NT2/D1 (cell line): ENCODE measurements at regions not wholly inside any gene's neighbourhood (a gene's known extent, or its start where the extent isn't known, plus 50 kb on each side); places are given as distances from the start of the nearest gene placed in this dataset.

Experiments
- DNase-seq: peaks from one replicate; pipeline ENCODE4 v3.0.0-alpha.2; 2011; ENCODE audit warnings: low read depth, low spot score
- H3K27me3 ChIP-seq: 2 replicates; pipeline ENCODE4 v1.6.0; 2011; ENCODE audit warnings: mild to moderate bottlenecking; ENCODE audit not compliant: insufficient read length, insufficient read depth
- H3K36me3 ChIP-seq: 2 replicates; pipeline ENCODE4 v1.6.1; 2011; ENCODE audit warnings: mild to moderate bottlenecking, low read length, mixed read lengths; ENCODE audit not compliant: insufficient read depth, insufficient read length
- H3K4me1 ChIP-seq: 2 replicates; pipeline ENCODE4 v1.5.1; 2011; ENCODE audit not compliant: insufficient read depth, insufficient read length
- H3K4me3 ChIP-seq: 2 replicates; pipeline ENCODE4 v1.5.1; 2011; ENCODE audit warnings: low read depth; ENCODE audit not compliant: insufficient read length
- H3K9ac ChIP-seq: 2 replicates; pipeline ENCODE4 v1.6.0; 2011; ENCODE audit warnings: low read depth; ENCODE audit not compliant: insufficient read length
- H3K9me3 ChIP-seq: 2 replicates; pipeline ENCODE4 v1.5.1; 2011; ENCODE audit warnings: mild to moderate bottlenecking, low read length; ENCODE audit not compliant: insufficient read depth
- SUZ12 ChIP-seq: IDR thresholded peaks from 2 replicates; pipeline ENCODE4 v1.6.1; 2011; ENCODE audit not compliant: insufficient read length, insufficient read depth; ENCODE audit errors: extremely low read depth
- YY1 ChIP-seq: IDR thresholded peaks from 2 replicates; pipeline ENCODE4 v1.6.1; 2011; ENCODE audit not compliant: insufficient read length, insufficient read depth
- ZNF274 ChIP-seq: IDR thresholded peaks from 2 replicates; pipeline ENCODE4 v1.6.1; 2011; ENCODE audit warnings: mild to moderate bottlenecking, low read depth, low read length

DNA sequence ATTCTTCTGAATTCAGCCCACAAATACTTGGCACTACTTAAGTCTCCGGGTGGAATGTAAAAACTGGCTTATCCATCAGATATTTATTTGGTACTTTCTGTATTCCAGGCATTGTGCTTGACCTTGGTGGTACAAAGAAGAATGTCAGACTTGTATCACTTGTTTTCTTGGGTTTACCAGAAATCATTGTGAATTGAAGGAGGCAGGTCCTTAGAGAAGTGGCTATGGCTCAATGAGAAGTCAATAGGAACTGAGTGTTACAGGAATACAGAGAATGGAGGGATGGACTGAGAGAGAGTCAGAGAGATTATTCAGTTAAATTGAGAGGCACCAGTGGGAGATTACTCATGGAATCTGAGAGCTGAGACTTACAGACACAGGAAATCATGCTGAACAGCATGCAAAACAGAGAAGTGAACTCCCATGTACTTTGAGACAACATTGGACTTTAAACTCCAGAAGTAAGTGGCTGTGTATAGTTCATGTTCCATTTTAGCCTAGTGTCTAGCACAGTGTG, 704.1 kb downstream of the CDH11 start:
- no peaks in the 10 kb centered on the region for H3K36me3 ChIP-seq
- H3K4me3 ChIP-seq, result no peak overlapping the region
- H3K4me1 ChIP-seq, result no peaks in the 10 kb centered on the region
- TF ChIP-seq SUZ12 (no peak), YY1 (no peak), ZNF274 (no peak)
- no peak overlapping the region for H3K9ac ChIP-seq
- H3K27me3 ChIP-seq, result no peaks in the 10 kb centered on the region
- H3K9me3 ChIP-seq, result peaks cover 10% of the 10 kb centered on the region; the same call in 1 of the 2 replicates
- no peak for DNase-seq

DNA sequence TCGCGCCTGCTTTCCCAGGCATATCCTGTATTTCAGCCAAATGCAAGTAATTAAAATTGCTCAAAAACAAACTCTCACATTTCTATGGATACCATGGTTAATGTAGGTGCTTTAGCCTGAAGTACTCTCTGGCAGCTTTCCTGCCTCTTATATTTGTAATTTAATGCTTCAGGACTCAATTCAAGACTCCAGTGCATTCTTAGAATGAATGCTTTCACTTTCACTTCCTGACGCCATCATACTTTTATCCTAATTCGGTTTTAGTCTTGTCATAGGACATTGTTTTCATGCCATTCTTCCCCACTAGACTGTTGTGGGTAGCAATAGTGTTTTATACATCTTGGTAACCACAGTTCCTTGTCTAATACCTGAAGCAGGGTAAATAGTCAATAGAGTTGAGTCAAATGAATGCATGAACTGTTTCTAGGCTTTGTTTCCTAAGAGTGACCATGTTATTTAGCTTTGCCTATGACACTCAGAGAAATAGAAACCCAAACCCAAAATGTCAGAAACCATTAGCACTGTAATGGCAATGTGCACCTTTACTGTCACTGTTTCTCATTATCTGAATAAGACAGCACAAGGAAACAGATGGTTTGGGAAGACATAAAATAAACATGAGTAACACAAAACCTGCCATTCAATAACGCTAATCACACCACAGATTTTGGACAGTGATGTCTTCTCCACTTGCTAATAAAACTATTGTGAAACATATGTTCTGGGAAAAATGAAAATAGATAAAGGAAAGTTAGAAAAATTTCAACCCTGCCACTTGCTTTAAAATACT, 705.5 kb downstream of the CDH11 start:
- no peaks in the 10 kb centered on the region for H3K36me3 ChIP-seq
- H3K4me3 ChIP-seq, result no peak overlapping the region
- H3K9ac ChIP-seq, result no peak overlapping the region
- H3K4me1 ChIP-seq, result no peaks in the 10 kb centered on the region
- 0 out of 2 replicates have a peak, but pooled peaks cover under 1% of the 10 kb centered on the region for H3K9me3 ChIP-seq
- TF ChIP-seq SUZ12, result no peak
- TF ChIP-seq YY1, result no peak
- TF ChIP-seq ZNF274, result no peak
- H3K27me3 ChIP-seq, result no peaks in the 10 kb centered on the region
- no peak for DNase-seq

DNA sequence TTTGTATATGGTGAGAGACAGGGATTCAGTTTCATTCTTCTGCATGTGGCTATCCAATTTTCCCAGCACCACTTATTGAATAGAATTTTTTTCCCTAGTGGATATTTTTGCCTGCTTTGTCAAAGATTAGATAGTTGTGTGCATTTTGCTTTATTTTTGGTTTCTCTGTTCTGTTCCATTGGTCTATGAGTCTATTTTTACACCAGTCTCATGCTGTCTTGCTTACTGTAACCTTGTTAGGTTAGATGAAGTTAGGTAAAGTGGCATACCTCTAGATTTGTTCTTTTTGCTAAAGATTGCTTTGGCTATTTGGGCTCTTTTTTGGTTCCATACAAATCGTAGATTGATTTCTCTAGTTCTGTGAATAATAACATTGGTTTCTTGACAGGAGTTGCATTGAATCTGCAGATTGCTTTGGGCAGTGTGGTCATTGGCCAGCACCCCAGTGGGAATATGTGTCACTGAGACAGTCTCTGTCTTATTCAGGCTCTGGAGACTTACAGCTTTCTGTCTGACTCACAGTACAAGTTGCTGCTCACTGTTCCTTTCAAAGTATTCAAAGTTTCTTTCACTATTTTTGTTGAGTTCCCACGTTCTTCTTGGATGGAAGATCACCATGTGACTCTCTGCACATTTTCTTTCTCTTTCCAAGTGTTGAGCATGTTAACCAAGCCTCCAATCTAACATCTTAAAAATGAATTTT, 709.1 kb downstream of the CDH11 start:
- no peaks in the 10 kb centered on the region for H3K27me3 ChIP-seq
- H3K9me3 ChIP-seq, result no peaks in the 10 kb centered on the region
- TF ChIP-seq SUZ12 (no peak), YY1 (no peak), ZNF274 (no peak)
- H3K9ac ChIP-seq, result no peak overlapping the region
- no peak overlapping the region for H3K4me3 ChIP-seq
- H3K36me3 ChIP-seq, result no peaks in the 10 kb centered on the region
- DNase-seq, result no peak
- no peaks in the 10 kb centered on the region for H3K4me1 ChIP-seq

DNA sequence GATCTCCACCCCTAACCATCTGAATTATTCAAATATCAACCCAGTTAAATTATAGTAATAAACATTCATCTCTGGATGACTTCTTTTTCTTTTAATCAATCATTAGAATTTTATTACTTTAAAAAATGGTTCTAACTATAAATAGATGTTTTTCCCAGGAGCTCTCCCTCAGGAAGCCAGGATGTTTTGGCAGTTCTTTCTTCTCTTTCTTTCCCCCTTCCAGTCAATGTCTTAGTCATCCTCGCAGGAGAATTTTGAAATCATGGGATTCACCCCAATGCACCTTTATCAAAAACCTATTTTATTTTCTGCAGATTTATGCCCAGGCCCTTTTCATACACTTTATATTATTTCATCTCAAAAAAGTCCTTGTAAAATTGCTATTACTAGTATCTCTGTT, 711.6 kb downstream of the CDH11 start:
- Histone ChIP-seq H3K27me3 (no peaks in the 10 kb centered on the region), H3K4me1 (no peaks in the 10 kb centered on the region), H3K9ac (no peak overlapping the region), H3K9me3 (no peaks in the 10 kb centered on the region), H3K4me3 (no peak overlapping the region), H3K36me3 (no peaks in the 10 kb centered on the region)
- DNase-seq, result no peak
- TF ChIP-seq SUZ12 (no peak), YY1 (no peak), ZNF274 (no peak)

- Histone ChIP-seq H3K4me3 (no peak overlapping the region), H3K27me3 (no peaks in the 10 kb centered on the region), H3K36me3 (no peaks in the 10 kb centered on the region), H3K4me1 (no peaks in the 10 kb centered on the region), H3K9ac (no peak overlapping the region), H3K9me3 (no peaks in the 10 kb centered on the region)
- TF ChIP-seq ZNF274, result no peak
- no peak for TF ChIP-seq YY1
- no peak for TF ChIP-seq SUZ12
- no peak for DNase-seq
Measured at GRCh38 chr16:64409783-64410210, 712.1 kb downstream of the CDH11 start.

DNA sequence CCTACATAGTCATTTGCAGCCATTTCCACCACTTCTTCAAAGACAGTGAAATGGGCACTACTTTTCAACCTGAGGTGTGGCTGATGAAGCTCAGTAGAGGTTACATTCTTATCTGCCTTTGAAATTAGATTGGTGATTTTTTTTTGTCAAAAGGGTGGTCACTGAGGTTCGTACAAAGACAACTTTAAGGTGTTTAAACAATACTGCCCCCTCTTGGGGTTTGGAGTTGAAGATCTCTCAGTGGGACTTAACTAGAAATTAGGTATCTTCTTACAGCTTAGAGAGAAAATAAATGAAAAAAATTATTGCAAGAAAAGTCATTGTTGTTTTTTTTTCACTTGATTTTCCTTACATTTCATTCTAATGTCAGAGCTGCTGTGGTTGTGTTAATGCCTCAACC, 713.2 kb downstream of the CDH11 start:
- Histone ChIP-seq H3K4me1 (no peaks in the 10 kb centered on the region), H3K9ac (no peak overlapping the region), H3K9me3 (no peaks in the 10 kb centered on the region), H3K27me3 (no peaks in the 10 kb centered on the region), H3K36me3 (no peaks in the 10 kb centered on the region), H3K4me3 (no peak overlapping the region)
- TF ChIP-seq SUZ12, result no peak
- DNase-seq, result no peak

- no peak for TF ChIP-seq YY1
- TF ChIP-seq SUZ12, result no peak
- no peak for TF ChIP-seq ZNF274
Measured at GRCh38 chr16:64406770-64407181, 715.1 kb downstream of the CDH11 start.

More at GRCh38 chr16:64406770-64407181, 715.1 kb downstream of the CDH11 start:
- Histone ChIP-seq H3K4me3 (no peak overlapping the region), H3K9me3 (no peaks in the 10 kb centered on the region), H3K9ac (no peak overlapping the region), H3K36me3 (no peaks in the 10 kb centered on the region), H3K27me3 (no peaks in the 10 kb centered on the region), H3K4me1 (no peaks in the 10 kb centered on the region)
- no peak for DNase-seq
